Kidney epithelial cell (primary cell): ENCODE measurements at regions not wholly inside any gene's neighbourhood (a gene's known extent, or its start where the extent isn't known, plus 50 kb on each side); places are given as distances from the start of the nearest gene placed in this dataset.
"Not testable (repeated sequence)": the region's sequence is repeated elsewhere in the genome, so short reads cannot be mapped to it uniquely, and the experiment has no call there.

Experiments
- DNase-seq: peaks from one replicate; pipeline ENCODE4 v3.0.0-alpha.2; 2010; ENCODE audit warnings: low read depth
- H3K27me3 ChIP-seq: 2 replicates; pipeline ENCODE4 v1.6.0; 2011; ENCODE audit warnings: low read length; ENCODE audit not compliant: control insufficient read depth, insufficient read depth
- H3K36me3 ChIP-seq: 2 replicates; pipeline ENCODE4 v1.5.1; 2011; ENCODE audit warnings: low read length; ENCODE audit not compliant: control insufficient read depth, insufficient read depth
- H3K4me3 ChIP-seq: 2 replicates; pipeline ENCODE4 v1.5.1; 2011; ENCODE audit warnings: low read depth, mild to moderate bottlenecking, control low read depth, low read length
- CTCF ChIP-seq: IDR thresholded peaks from 2 replicates; pipeline ENCODE4 v1.5.1; 2011; ENCODE audit warnings: mild to moderate bottlenecking, moderate library complexity, low read length, control low read depth, inconsistent platforms; ENCODE audit not compliant: insufficient read depth, poor library complexity, severe bottlenecking

GRCh38 chr14:25303934-25304333 is 254.0 kb upstream of the STXBP6 start:
- no peaks in the 10 kb centered on the region for H3K36me3 ChIP-seq

GRCh38 chr14:25298238-25298637 is 248.3 kb upstream of the STXBP6 start:
- DNase-seq, result no peak
- Histone ChIP-seq H3K27me3 (no peaks in the 10 kb centered on the region), H3K36me3 (no peaks in the 10 kb centered on the region), H3K4me3 (no peak overlapping the region)
- no peak for TF ChIP-seq CTCF

More at GRCh38 chr14:25303934-25304333, 254.0 kb upstream of the STXBP6 start:
- no peak overlapping the region for H3K4me3 ChIP-seq
- no peaks in the 10 kb centered on the region for H3K27me3 ChIP-seq
- no peak for TF ChIP-seq CTCF
- no peak for DNase-seq

GRCh38 chr14:25290154-25290553 is 240.2 kb upstream of the STXBP6 start:
- not testable (repeated sequence) for H3K36me3 ChIP-seq, H3K4me3 ChIP-seq, DNase-seq, H3K27me3 ChIP-seq

GRCh38 chr14:25274529-25274928 is 224.6 kb upstream of the STXBP6 start:
- Histone ChIP-seq H3K36me3 (no peaks in the 10 kb centered on the region), H3K27me3 (no peaks in the 10 kb centered on the region), H3K4me3 (no peak overlapping the region)
- DNase-seq, result no peak
- no peak for TF ChIP-seq CTCF

- Histone ChIP-seq H3K4me3 (no peak overlapping the region), H3K27me3 (no peaks in the 10 kb centered on the region), H3K36me3 (no peaks in the 10 kb centered on the region)
- no peak for TF ChIP-seq CTCF
- no peak for DNase-seq
These were observed 217.2 kb upstream of the STXBP6 start for GRCh38 chr14:25267186-25267585.

- no peak overlapping the region for H3K4me3 ChIP-seq
- no peaks in the 10 kb centered on the region for H3K27me3 ChIP-seq
- H3K36me3 ChIP-seq, result no peaks in the 10 kb centered on the region
- no peak for DNase-seq
- no peak for TF ChIP-seq CTCF
These were observed 209.5 kb upstream of the STXBP6 start for GRCh38 chr14:25259470-25259869.
